ENCODE measurements at regions not wholly inside any gene's neighbourhood (a gene's known extent, or its start where the extent isn't known, plus 50 kb on each side); places are given as distances from the start of the nearest gene placed in this dataset.

DNA sequence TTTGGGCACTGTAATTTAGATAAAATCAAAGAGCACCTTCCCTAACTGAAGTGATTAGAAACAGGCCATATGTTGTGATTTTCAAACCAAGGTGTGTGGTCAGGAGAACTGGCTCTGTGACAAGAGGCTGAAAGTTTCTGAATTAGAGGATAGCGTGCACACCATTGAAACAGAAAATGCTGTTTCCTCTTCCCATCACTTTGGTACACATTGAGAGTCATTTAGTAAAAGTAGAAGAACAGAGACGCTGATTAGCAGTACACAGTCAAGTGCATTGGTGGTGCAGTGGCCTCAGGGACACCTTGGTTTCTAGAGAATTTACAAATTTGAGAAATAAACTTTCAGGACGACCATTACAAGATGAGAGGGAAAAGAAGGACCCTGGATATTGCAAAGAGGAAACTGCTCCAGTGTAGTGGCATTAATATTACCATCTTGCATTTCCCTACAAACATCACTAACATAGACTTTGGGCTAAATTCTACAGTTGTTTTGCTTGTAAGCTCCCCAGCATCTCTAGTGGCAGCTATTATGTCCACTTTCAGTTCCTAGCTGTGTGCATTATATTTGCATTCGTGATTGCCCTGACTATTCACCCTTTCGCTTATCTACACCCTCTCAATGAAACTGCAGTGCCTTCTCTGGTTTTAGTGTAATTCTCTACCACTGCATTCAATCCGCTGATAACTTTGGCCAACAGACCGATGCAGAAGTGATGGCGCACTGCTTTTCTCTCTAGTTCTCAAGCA, 728.1 kb upstream of the GRM7 start:
- FAIRE-seq (no peak), DNase-seq (ENCODE audit: low read depth in 1 of 2, low spot score in 1 of 2) (no peak), ATAC-seq (no peak)
- Histone ChIP-seq H3K4me1 (no peaks in the 10 kb centered on the region), H3K9me3 (no peaks in the 10 kb centered on the region), H3K27ac (no peak overlapping the region), H3K4me2 (no peak overlapping the region), H3K4me3 (no peak overlapping the region)
- 11% methylated on average over 8 of the region's 8 CpGs for WGBS (ENCODE audit: missing lambda C conversion rate)
- POLR2A ChIA-PET: no interaction called here
- CTCF ChIA-PET: interaction anchor here (0.9 kb wide), 1 partner anchor 15 kb away, joined by 3 read pairs; no protein-coding TSS in a partner anchor
- TF ChIP-seq, protein P1, sequence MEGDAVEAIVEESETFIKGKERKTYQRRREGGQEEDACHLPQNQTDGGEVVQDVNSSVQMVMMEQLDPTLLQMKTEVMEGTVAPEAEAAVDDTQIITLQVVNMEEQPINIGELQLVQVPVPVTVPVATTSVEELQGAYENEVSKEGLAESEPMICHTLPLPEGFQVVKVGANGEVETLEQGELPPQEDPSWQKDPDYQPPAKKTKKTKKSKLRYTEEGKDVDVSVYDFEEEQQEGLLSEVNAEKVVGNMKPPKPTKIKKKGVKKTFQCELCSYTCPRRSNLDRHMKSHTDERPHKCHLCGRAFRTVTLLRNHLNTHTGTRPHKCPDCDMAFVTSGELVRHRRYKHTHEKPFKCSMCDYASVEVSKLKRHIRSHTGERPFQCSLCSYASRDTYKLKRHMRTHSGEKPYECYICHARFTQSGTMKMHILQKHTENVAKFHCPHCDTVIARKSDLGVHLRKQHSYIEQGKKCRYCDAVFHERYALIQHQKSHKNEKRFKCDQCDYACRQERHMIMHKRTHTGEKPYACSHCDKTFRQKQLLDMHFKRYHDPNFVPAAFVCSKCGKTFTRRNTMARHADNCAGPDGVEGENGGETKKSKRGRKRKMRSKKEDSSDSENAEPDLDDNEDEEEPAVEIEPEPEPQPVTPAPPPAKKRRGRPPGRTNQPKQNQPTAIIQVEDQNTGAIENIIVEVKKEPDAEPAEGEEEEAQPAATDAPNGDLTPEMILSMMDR (IDR thresholded peaks at IDR 0.05): no peak
- TF ChIP-seq HOXB5 (CRISPR knock-in tag; IDR thresholded peaks at IDR 0.05) (no peak), SREBF2 (IDR thresholded peaks at IDR 0.05) (no peak), TFCP2L1 (CRISPR knock-in tag; IDR thresholded peaks at IDR 0.05) (no peak), MYC (IDR thresholded peaks at IDR 0.05; ENCODE audit: borderline replicate concordance, low read length) (no peak), EHMT2 (IDR thresholded peaks at IDR 0.05; ENCODE audit: low read depth) (no peak), POLR2AphosphoS2 (conservative IDR thresholded peaks at IDR 0.05; ENCODE audit: low read length) (no peak), FOSL2 (IDR thresholded peaks at IDR 0.05) (no peak), FOSL2 (CRISPR knock-in tag; IDR thresholded peaks at IDR 0.05) (no peak), EHF (CRISPR knock-in tag; IDR thresholded peaks at IDR 0.05) (no peak), KDM1A (IDR thresholded peaks at IDR 0.05; ENCODE audit: low read depth) (no peak), RAD21 (conservative IDR thresholded peaks at IDR 0.05 in 1 of 2, IDR thresholded peaks at IDR 0.05 in 1 of 2) (no peak), CBX8 (IDR thresholded peaks at IDR 0.05) (no peak), HOXA7 (CRISPR knock-in tag; IDR thresholded peaks at IDR 0.05) (no peak)
- TF ChIP-seq, protein P2, sequence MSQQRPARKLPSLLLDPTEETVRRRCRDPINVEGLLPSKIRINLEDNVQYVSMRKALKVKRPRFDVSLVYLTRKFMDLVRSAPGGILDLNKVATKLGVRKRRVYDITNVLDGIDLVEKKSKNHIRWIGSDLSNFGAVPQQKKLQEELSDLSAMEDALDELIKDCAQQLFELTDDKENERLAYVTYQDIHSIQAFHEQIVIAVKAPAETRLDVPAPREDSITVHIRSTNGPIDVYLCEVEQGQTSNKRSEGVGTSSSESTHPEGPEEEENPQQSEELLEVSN (IDR thresholded peaks at IDR 0.05; ENCODE audit: borderline replicate concordance, low read depth): no peak
- TF ChIP-seq, protein P3, sequence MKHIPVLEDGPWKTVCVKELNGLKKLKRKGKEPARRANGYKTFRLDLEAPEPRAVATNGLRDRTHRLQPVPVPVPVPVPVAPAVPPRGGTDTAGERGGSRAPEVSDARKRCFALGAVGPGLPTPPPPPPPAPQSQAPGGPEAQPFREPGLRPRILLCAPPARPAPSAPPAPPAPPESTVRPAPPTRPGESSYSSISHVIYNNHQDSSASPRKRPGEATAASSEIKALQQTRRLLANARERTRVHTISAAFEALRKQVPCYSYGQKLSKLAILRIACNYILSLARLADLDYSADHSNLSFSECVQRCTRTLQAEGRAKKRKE (CRISPR knock-in tag; IDR thresholded peaks at IDR 0.05; ENCODE audit: low read depth): no peak

DNA sequence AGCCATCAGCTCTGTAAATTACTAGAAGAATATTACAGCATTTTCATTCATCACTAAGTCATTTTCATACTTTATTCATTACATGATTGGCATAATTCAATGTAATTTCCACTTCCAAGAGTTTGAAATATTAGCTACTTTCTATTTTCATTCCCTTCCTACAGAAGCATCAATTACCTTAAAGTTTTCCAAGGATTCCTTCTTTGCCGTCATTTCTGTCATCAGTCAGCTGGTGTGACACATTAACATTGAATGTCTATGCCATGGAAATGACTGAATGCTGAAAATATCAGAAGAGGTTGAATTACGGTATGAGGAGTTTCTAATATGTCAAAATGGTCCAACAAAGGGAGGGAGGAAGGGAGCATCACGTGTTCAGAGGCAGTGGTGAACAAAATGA, 718.2 kb upstream of the GRM7 start:
- ATAC-seq (no peak), DNase-seq (ENCODE audit: low read depth in 1 of 2, low spot score in 1 of 2) (no peak), FAIRE-seq (no peak)
- Histone ChIP-seq H3K9me3 (no peaks in the 10 kb centered on the region), H3K4me2 (no peak overlapping the region), H3K27ac (no peak overlapping the region), H3K4me3 (no peak overlapping the region), H3K4me1 (no peaks in the 10 kb centered on the region)
- TF ChIP-seq ZC3H11A (IDR thresholded peaks at IDR 0.05) (no peak), RNF2 (IDR thresholded peaks at IDR 0.05; ENCODE audit: borderline replicate concordance, low read depth) (no peak), MYC (IDR thresholded peaks at IDR 0.05; ENCODE audit: borderline replicate concordance, low read length) (no peak), ZNF302 (CRISPR knock-in tag; IDR thresholded peaks at IDR 0.05) (no peak), KDM5A (IDR thresholded peaks at IDR 0.05) (no peak), TP53 (CRISPR knock-in tag; IDR thresholded peaks at IDR 0.05) (no peak), PHF8 (IDR thresholded peaks at IDR 0.05; ENCODE audit: borderline replicate concordance, low read depth) (no peak), FOSB (CRISPR knock-in tag; IDR thresholded peaks at IDR 0.05) (no peak), SMC3 (IDR thresholded peaks at IDR 0.05) (no peak), HOXB5 (CRISPR knock-in tag; IDR thresholded peaks at IDR 0.05) (no peak), ZSCAN20 (CRISPR knock-in tag; IDR thresholded peaks at IDR 0.05) (no peak), BHLHE40 (IDR thresholded peaks at IDR 0.05; ENCODE audit: low read depth, low read length) (no peak), GATA3 (IDR thresholded peaks at IDR 0.05; ENCODE audit: borderline replicate concordance) (no peak), MAFK (IDR thresholded peaks at IDR 0.05; ENCODE audit: partially characterized antibody) (no peak), FOSL2 (IDR thresholded peaks at IDR 0.05) (no peak), FOSL2 (CRISPR knock-in tag; IDR thresholded peaks at IDR 0.05) (no peak), RCOR1 (IDR thresholded peaks at IDR 0.05; ENCODE audit: low read depth, low read length) (no peak)
- TF ChIP-seq, protein P4, sequence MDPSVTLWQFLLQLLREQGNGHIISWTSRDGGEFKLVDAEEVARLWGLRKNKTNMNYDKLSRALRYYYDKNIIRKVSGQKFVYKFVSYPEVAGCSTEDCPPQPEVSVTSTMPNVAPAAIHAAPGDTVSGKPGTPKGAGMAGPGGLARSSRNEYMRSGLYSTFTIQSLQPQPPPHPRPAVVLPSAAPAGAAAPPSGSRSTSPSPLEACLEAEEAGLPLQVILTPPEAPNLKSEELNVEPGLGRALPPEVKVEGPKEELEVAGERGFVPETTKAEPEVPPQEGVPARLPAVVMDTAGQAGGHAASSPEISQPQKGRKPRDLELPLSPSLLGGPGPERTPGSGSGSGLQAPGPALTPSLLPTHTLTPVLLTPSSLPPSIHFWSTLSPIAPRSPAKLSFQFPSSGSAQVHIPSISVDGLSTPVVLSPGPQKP (IDR thresholded peaks at IDR 0.05; ENCODE audit: low read depth, low read length): no peak
- TF ChIP-seq, protein P5, sequence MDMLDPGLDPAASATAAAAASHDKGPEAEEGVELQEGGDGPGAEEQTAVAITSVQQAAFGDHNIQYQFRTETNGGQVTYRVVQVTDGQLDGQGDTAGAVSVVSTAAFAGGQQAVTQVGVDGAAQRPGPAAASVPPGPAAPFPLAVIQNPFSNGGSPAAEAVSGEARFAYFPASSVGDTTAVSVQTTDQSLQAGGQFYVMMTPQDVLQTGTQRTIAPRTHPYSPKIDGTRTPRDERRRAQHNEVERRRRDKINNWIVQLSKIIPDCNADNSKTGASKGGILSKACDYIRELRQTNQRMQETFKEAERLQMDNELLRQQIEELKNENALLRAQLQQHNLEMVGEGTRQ (IDR thresholded peaks at IDR 0.05): no peak
- TF ChIP-seq, protein P6, sequence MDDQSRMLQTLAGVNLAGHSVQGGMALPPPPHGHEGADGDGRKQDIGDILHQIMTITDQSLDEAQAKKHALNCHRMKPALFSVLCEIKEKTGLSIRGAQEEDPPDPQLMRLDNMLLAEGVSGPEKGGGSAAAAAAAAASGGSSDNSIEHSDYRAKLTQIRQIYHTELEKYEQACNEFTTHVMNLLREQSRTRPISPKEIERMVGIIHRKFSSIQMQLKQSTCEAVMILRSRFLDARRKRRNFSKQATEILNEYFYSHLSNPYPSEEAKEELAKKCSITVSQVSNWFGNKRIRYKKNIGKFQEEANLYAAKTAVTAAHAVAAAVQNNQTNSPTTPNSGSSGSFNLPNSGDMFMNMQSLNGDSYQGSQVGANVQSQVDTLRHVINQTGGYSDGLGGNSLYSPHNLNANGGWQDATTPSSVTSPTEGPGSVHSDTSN (IDR thresholded peaks at IDR 0.05): no peak
- TF ChIP-seq, protein P7, sequence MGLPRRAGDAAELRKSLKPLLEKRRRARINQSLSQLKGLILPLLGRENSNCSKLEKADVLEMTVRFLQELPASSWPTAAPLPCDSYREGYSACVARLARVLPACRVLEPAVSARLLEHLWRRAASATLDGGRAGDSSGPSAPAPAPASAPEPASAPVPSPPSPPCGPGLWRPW (IDR thresholded peaks at IDR 0.05): no peak
- WGBS (ENCODE audit: missing lambda C conversion rate): 0% methylated on average over 3 of the region's 3 CpGs
- ChIA-PET CTCF (no interaction called here), POLR2A (no interaction called here)

Data from A549 (cell line).